Ishikawa (cell line): ENCODE measurements at regions not wholly inside any gene's neighbourhood (a gene's known extent, or its start where the extent isn't known, plus 50 kb on each side); places are given as distances from the start of the nearest gene placed in this dataset.

Experiments used
- CREB1 ChIP-seq: IDR thresholded peaks from 2 replicates; pipeline ENCODE4 v1.6.1; 2012; ENCODE audit warnings: low read depth
- TF ChIP-seq, protein P1 (sequence below): IDR thresholded peaks from 2 replicates; pipeline ENCODE4 v1.6.1; 2012

- TF ChIP-seq, protein P1, sequence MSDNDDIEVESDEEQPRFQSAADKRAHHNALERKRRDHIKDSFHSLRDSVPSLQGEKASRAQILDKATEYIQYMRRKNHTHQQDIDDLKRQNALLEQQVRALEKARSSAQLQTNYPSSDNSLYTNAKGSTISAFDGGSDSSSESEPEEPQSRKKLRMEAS, result no peak
- TF ChIP-seq CREB1, result no peak
Measured at GRCh38 chr9:117470902-117471301, 56.0 kb upstream of the ASTN2 start.
